HG02884 (cell line): ENCODE measurements at regions not wholly inside any gene's neighbourhood (a gene's known extent, or its start where the extent isn't known, plus 50 kb on each side); places are given as distances from the start of the nearest gene placed in this dataset.
"Not testable (repeated sequence)": the region's sequence is repeated elsewhere in the genome, so short reads cannot be mapped to it uniquely, and the experiment has no call there.

ENCODE experiments used
- ATAC-seq: cut with Tn5 transposase; IDR thresholded peaks from one replicate; pipeline ENCODE4 v1.9.1; 2021; ENCODE audit warnings: mild to moderate bottlenecking, moderate library complexity; ENCODE audit not compliant: unreplicated experiment

DNA sequence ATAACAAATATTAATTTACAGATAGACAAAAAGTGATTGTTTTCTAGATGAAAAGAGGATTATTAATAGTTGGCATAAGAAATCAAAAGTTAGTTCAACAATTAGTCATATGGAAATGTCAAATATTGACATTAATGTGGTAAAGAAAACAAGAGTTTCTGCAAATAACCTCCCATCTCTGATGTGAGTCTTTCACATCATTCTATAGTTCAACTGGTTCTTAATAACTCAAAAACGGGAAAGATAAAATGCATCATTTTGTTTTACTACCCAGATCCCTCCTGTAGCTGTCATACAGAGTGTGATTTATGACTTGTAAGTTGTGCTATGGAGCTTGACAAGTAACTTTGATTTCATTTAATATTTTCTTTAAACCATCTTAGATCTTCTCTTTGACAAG lies 594.8 kb downstream of the ZWINT start:
- no peak for ATAC-seq

GRCh38 chr10:55750458-55750857 lies 610.6 kb downstream of the ZWINT start:
- ATAC-seq = no peak

DNA sequence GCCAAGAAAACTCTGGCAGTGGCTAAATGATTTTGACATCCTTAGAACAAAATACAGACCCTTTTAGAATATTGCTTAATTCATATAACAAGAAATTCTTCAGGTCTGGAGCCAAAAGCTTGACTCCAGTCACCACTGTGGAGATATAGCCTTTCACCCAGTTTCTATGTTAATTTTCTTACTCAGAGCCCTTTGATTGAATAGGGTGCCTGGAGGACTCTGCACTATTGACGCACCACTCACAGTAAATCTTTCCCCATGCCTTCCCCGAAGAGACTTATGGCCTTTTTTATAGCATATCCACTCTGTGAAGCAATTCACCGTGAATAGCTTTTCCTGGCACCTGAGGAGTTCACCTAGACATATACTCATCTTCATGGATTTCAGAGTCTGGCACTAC lies 613.8 kb downstream of the ZWINT start:
- ATAC-seq = no peak

DNA sequence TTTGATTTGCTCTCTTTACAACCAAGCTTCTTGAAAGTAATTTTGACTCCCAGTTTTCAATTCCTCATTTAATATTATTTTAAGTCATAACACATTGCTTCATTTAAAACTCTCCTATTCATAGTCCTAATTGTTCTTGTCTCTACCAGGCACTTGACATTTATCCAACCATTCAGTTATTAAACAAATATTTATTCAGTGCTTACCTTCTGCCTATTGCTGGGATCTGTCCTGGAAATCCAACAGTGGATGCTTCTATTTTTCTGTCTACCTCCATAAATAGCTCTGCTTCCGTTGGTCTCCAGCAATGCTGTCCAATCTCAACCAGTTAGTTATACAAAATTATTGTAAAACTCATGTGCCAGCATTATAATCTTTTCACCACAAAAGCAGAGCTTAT lies 615.1 kb downstream of the ZWINT start:
- ATAC-seq = no peak

- no peak for ATAC-seq
Measured at GRCh38 chr10:55742487-55742886, 618.6 kb downstream of the ZWINT start.

- ATAC-seq = not testable (repeated sequence)
Measured at GRCh38 chr10:55740767-55741166, 620.3 kb downstream of the ZWINT start.

- ATAC-seq = no peak
Measured at GRCh38 chr10:55740110-55740509, 620.9 kb downstream of the ZWINT start.

DNA sequence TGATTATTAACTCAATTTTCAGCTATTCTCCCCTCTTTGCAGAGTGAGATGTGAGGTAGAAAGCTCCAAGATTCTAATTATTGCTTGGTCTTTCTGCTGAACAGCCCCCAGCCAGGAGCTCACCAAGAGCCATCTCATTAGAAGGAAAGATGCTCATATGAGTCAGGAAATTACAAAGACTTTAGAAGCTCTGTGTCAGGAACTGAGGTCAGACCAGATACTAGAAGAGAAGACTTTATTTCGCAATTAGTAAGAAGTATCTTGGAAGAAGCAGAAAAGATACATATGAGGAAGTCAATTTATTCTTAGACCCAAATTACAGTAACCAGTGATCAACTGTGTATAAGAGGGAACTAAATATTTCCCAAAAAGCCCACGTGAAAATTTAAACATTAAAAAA lies 626.9 kb downstream of the ZWINT start:
- no peak for ATAC-seq

- ATAC-seq = no peak
Measured at GRCh38 chr10:55704950-55705349, 656.1 kb downstream of the ZWINT start.

DNA sequence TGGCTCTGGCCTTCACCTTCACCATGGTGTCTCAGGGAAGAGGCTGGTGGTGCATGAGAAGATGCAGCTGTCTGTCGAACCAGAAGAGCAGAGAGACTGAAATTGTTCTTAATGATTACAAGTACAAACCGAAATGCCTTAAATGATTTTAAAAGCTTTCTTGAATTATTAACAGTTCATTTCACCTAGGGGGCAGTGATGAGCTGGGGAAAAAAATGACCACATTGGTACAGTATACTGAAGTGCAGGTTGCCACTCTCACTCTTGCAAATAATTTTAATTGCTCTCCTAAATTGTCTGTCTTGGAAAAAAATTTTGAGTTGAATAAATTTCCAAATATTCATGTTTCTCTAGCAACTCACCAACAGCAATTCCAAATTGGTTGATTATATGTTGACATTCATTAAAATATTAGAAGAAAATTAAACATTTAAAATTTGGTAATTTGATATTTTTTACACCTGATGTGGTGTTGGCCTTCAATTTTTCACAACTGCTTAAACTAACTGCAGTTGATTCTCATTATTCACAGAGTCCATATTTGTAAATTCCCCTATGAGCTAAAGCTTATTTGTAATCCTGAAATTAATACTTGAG lies 692.6 kb downstream of the ZWINT start:
- ATAC-seq = no peak

GRCh38 chr10:55653531-55653930 lies 707.5 kb downstream of the ZWINT start:
- ATAC-seq = no peak

GRCh38 chr10:55641601-55642000 lies 719.5 kb downstream of the ZWINT start:
- peak; percentile 82 for ATAC-seq

DNA sequence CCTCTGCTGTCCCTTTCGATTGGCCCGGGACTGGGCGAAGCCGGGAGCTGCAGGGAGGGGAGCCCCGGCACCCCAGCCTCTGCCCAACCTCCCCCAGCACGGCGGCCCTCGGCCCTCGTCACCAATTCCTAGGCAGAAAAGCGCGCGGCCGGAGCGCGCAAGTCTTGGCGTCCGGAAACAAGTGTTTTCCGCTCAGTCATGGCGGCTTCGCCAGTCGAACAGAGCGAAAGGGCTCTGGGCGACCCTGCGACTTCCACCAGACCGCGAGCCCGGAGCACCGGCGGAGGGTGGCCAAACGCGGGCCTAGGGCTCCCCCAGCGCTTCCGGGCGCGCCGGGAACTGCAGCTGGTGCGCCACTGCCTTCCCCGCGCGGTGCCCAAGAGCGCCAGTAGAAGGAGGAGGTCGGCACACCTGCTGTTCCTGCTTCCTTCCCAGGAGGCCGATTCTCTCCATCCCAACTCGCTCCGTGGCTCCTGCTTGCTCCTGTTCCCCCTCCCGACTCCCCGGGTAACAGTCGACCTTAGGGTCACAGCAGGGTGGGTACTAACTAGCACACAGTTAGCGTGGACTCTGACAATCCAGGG lies 729.9 kb downstream of the ZWINT start:
- ATAC-seq = peak; percentile 92

- ATAC-seq = no peak
Measured at GRCh38 chr10:55630491-55631056, 730.5 kb downstream of the ZWINT start.

- ATAC-seq = peak; percentile 38
Measured at GRCh38 chr10:55629793-55630490, 731.1 kb downstream of the ZWINT start.

DNA sequence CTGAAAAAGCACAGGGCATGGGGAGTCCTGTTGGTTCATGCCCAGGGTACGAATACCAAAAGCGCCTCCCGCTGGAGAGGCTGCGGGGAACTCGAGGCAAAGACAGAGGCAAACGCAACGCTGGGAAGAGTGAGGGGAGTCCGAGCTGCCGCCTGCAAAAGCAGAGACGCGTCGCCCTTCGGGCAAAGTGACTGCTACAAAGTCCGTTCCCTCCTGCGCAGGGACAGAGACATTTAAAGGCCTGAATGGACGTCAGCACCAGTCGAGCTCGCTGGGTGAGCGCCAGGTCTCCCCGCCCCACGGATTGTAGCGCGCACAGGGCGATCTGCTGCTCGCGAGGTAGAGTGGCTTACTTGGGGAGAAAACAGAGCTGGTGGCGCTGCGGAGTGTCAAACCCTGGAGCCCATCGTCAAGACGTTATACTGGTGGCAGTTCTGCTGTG lies 732.8 kb downstream of the ZWINT start:
- no peak for ATAC-seq

DNA sequence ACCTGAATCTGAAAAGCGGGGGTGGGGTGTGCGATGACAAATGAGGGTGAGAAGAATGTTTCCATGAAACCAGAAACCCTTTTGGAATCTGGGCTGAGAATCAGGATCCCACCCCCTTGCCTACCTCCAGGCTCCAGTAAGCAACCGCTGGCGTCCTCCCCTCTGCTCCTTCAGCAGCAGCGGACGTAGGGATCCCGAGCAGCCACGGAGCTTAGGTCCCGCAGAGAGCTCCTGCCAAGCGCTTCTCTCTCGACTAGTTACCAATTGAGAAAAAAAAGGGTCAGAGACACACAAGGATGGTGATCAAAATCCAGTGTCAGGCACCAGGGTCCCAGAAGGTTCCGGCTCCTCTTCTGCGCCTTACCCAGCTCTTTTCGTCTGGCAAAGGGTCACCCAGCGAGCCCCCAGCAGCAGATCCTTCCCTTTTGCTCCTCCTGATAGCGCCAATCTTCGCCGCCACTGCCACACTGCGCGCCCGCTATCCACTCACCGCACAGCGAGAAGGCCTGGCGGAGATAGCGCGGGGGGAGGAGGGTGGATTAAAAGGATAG lies 733.5 kb downstream of the ZWINT start:
- ATAC-seq = no peak

DNA sequence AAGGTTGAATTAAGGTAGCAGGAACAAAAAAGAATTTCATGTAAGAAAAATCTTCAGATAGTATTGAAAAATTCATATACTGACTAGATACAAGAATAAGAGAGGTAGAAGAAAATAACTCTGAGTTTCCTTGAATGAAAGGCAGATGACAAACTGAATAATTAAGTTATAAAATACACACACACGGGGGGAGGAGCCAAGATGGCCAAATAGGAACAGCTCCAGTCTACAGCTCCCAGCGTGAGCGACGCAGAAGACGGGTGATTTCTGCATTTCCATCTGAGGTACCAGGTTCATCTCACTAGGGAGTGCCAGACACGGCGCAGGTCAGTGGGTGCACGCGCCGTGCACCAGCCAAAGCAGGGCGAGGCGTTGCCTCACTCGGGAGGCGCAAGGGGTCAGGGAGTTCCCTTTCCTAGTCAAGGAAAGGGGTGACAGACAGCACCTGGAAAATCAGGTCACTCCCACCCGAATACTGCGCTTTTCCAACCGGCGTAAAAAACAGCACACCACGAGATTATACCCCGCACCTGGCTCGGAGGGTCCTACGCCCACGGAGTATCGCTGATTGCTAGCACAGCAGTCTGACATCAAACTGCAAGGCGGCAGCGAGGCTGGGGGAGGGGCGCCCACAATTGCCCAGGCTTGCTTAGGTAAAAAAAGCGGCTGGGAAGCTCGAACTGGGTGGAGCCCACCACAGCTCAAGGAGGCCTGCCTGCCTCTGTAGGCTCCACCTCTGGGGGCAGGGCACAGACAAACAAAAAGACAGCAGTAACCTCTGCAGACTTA lies 759.2 kb downstream of the ZWINT start:
- not testable (repeated sequence) for ATAC-seq

GRCh38 chr10:55551603-55552002 lies 750.6 kb upstream of the PCDH15 start:
- ATAC-seq = no peak

DNA sequence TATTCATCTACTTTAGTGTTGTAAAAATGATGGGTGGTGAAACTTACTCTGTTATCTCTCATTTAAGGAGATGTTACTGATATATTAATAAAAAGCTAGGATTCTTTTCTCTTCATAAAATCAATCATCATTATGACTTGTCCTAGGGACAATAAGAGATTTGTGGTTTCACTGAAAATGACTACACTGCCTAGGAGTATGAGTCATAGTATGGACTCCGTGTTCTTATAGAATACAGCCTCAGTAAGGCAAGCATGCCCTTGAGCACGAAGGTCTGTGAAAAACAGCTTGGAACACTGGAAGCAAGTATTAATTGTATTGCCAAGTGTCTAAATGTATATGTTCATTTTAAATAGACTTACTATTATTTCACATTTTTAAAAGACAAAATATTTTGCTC lies 749.2 kb upstream of the PCDH15 start:
- no peak for ATAC-seq

DNA sequence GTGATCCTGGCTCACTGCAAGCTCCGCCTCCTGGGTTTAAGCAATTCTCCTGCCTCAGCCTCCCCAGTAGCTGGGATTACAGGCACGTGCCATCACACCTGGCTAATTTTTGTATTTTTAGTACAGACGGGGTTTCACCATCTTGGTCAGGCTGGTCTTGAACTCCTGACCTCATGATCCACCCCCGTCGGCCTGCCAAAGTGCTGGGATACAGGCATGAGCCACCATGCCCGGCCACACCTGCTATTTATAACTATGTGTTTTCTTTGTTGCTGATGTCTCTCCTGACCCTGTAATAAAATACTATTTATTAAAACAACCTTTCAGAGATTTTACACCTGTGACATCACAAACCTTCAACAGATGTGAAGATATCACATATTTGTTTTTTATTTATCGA lies 736.5 kb upstream of the PCDH15 start:
- not testable (repeated sequence) for ATAC-seq
